DMS153 (cell line): ENCODE measurements at regions not wholly inside any gene's neighbourhood (a gene's known extent, or its start where the extent isn't known, plus 50 kb on each side); places are given as distances from the start of the nearest gene placed in this dataset.
"Not testable (repeated sequence)": the region's sequence is repeated elsewhere in the genome, so short reads cannot be mapped to it uniquely, and the experiment has no call there.

Experiments used
- DNase-seq: peaks from one replicate; lab custom pipeline; 2025; lab: John Stamatoyannopoulos, UW

DNA sequence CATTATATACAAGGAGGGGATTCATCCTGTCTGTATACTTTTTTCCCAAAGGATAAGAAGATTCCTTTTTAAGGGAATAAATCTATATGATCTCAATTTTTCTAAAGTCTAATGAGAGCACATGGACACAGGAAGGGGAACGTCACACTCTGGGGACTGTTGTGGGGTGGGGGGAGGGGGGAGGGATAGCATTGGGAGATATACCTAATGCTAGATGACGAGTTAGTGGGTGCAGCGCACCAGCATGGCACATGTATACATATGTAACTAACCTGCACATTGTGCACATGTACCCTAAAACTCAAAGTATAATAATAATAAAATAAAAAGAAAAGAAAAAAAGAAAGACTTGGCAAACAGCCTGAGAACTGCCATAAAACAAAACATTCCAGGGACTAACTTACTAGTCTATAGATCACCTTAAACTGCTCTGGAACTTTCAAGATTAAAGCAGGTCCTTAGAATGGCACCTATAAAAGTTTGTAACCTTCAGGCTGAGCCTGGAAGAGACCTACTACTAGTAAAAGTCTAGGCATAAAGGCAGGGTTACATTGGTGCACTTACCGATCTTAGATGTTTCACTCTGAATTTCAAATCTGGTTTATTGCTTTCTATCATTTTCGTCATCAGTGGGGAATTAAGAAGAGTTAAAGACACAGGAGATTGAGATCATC, 780.6 kb downstream of the SLITRK1 start:
- DNase-seq, result not testable (repeated sequence)

DNA sequence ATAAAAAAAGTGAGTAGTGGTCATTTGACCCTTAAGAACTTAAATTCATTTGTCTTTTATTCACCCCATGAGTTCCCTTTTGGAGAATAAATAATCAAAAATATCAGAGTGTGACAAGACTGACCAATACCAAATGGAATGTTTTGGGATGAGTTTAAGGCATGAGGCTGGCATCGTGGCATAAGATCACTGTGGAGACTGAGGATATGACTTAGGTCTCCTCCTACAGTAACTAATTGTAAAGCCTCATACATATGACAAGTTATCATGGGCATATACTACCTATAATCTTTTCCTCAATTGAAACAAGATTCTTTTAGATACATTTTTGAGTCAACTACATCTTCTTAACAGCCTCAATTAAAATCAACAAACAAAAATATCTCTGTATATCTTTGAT, 782.0 kb downstream of the SLITRK1 start:
- no peak for DNase-seq

GRCh38 chr13:83088858-83089257, 793.4 kb downstream of the SLITRK1 start:
- DNase-seq, result no peak

- DNase-seq, result no peak
Observed at GRCh38 chr13:83086948-83087347, 795.3 kb downstream of the SLITRK1 start.

GRCh38 chr13:83086088-83086487, 796.2 kb downstream of the SLITRK1 start:
- DNase-seq, result no peak

GRCh38 chr13:83085186-83085900, 796.9 kb downstream of the SLITRK1 start:
- DNase-seq, result no peak

GRCh38 chr13:83077499-83077898, 804.8 kb downstream of the SLITRK1 start:
- no peak for DNase-seq

DNA sequence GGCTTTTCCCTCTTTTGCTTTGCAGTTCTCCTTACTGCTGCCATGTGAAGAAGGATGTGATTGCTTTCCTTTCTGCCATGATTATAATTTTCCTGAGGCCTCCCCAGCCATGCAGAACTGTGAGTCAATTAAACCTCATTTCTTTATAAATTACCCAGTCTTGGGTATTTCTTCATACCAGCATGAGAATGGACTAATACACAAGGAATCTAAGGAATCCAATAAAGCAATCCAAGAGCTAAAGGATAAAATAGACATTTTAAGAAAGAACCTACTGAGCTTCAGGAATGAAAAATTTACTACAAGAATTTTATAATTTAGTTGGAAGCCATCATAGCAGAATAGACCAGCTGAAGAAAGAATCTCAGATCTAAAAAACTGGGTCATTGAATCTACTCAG, 808.3 kb downstream of the SLITRK1 start:
- DNase-seq, result not testable (repeated sequence)

DNA sequence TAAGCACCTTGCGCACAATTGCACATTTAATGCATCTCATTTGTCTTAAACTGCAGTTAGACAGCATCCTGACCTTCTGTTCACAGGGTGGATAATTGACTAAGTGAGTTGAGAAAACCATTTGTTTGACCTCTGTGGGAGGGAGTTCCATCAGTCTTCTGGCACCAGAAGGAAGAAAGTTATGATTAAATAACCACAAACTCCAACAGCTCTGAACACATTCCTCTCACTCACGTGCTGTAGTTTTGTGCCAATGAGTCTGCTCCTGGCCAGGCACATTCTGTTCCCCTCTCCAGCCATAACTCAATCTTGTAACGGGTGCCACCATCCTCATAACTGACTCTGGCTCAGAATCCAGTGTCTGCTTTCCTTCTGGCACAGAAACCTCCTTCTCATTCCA, 817.2 kb downstream of the SLITRK1 start:
- DNase-seq, result no peak

DNA sequence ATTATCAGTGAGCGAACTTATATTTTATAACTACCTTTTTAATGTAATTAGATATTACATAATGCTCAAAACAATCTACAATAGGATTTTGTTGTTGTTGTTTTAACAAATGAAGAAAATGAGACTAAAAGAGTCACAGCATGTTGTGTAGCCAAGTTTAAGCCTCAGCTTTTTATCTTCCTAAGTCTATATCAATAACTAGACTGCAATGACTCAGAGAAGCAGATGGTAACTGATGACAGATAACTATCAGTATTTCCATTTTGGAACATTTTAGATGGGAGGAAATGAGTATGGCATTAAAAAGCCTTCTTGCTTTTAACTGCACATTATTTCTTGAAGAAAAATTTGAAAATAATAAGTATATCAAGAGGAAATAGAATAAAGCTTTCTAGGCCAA, 825.2 kb downstream of the SLITRK1 start:
- no peak for DNase-seq

DNA sequence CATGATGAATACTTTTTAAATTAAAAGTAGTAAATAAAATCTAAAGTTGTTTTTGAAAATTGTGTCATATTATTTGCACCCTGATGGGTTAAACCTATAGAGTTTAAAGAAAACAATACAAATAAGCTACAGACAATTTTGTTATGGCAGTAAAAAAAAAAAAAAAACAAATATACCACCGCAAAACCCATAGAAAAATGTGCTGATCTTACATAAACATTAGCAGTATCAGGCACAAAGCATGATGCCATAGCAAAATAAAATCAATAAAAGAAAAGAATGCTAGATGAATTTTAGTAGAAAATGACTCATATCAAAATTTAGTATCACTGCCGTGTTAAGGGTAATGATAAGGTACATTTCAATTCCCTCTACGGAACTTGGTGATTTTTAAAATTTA, 826.0 kb downstream of the SLITRK1 start:
- no peak for DNase-seq

DNA sequence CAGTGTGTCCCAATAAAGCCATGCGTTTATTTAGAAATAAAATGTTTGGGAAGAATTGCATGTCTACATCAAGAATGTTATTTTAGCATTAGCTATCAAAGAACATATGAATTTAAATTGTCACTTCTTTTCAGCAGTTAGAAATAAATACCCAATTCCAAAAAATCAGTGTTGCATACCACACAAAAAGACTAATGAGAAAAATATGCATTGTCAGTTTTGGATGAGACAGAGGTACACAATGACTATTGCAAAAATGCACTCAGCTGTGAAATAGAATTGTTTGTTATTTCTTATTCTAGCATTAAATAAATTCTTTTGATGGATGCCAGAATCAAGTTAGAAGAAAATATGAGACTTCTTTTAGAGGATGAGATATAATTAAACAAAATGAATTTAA, 833.9 kb downstream of the SLITRK1 start:
- no peak for DNase-seq

GRCh38 chr13:83024955-83025594, 857.2 kb downstream of the SLITRK1 start:
- no peak for DNase-seq

DNA sequence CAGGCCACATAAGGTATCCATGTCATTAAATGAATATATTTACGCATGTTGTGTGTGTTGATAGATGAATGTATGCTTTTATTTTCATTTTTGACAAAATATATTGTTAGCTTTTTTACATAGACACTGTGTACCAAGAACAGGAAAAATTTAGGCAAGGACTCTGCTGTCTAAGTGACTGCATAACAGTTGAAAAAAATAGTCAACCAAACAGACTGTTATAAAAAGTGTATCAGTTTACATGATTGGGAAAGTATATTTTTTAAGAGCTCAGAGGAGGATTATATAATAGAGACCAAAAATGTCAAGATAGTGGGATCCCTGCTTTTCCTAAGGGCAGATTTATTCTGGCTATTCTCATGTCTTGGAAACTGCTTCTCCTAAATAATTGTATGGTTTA, 858.0 kb downstream of the SLITRK1 start:
- DNase-seq, result no peak

DNA sequence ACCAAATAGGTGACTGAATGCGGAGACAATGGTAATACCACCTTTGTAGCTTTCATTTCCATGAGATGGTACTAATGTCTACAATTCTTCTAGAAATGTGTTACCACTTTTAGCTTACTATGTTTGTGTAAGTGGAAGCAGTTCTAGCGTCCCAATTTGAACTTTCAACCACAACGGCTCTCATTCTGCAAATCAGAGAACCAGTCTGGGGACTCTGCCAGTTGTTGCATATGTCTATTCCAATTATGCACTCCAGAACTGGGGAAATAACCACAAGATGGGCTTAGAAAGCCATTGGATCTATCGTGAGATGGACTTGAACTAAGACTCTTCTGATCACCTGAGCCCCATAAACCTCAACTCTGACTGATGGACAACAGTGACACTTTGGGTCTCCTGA, 862.3 kb downstream of the SLITRK1 start:
- no peak for DNase-seq

GRCh38 chr13:83009987-83010386, 872.3 kb downstream of the SLITRK1 start:
- no peak for DNase-seq

DNA sequence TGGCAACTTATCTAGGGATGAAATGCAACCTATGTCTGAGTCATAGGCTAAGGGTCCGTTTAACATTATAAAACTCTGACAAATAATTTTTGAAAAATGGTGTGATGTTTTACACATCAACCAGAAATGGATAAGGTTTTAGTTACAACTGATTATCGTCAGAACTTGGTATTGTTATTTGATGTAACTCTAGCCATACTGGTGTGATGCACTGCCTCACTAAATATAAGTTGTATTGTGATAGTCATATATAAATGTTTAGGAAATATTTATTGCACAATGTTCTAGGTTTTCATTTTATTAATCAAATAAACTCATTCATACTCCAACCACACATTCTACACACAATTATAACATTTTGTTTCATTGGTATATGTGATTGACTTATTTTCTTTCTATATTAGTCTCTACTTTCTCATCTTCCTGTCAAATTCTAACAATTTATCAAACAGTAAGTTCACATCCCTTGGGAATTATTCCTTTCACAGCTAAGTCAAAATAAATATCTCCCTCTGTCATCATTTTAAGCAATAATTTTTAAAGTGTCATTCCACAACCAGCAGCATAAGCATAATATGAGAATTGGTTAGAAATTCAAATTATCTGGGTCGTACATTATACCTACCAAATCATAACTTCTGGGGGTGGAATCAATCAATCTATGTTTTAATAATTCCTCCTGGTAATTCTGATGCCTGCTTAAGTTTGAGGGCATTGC, 873.9 kb downstream of the SLITRK1 start:
- no peak for DNase-seq

DNA sequence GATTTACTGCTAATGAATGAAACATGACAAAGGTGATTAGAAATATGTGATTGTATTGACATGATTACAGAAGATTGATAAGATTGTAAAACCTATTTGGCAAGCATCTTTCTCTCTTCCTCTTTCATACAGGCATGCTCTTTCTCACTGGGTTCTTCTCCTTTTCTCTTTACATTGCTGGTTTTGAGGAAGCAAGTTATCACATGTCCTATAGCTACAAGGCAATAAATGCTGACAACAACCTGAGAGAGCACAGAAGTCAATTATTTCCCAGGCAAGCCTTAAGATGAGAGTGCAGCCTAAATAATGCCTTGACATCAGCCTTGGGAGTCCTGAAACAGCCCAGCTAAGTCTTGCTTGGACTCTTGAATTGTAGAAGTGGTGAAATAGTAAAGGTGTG, 875.0 kb downstream of the SLITRK1 start:
- DNase-seq, result no peak

DNA sequence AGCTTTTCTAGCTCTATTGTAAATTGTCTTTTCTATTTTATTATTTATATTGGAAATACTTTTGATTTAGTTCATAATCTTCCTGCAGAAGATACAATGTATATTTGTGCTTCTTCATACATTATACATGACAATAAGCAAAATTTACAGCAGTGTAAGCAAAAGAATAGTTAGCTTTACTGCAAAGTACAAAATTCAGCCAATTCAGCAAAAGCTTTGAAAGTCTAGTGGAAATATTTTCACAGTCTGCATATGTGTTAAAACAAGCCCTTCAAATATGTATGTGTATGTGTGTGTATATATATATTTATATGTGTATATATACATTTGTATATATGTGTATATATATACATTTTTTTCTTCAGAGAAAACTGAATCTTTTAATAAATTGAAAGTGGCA, 879.1 kb downstream of the SLITRK1 start:
- DNase-seq, result no peak

- no peak for DNase-seq
Observed at GRCh38 chr13:82993417-82993816, 888.9 kb downstream of the SLITRK1 start.

- no peak for DNase-seq
Observed at GRCh38 chr13:82976499-82976898, 905.8 kb downstream of the SLITRK1 start.

- DNase-seq, result no peak
Observed at GRCh38 chr13:82963226-82964099, 918.8 kb downstream of the SLITRK1 start.
